HG03060 (cell line): ENCODE measurements at regions not wholly inside any gene's neighbourhood (a gene's known extent, or its start where the extent isn't known, plus 50 kb on each side); places are given as distances from the start of the nearest gene placed in this dataset.
"Not testable (repeated sequence)": the region's sequence is repeated elsewhere in the genome, so short reads cannot be mapped to it uniquely, and the experiment has no call there.

ENCODE experiments used
- ATAC-seq: cut with Tn5 transposase; IDR thresholded peaks from one replicate; pipeline ENCODE4 v1.9.1; 2021; ENCODE audit warnings: low read depth, moderate number of reproducible peaks; ENCODE audit not compliant: unreplicated experiment

- not testable (repeated sequence) for ATAC-seq
Measured at GRCh38 chr17:26936645-26937044, 357.3 kb upstream of the WSB1 start.

DNA sequence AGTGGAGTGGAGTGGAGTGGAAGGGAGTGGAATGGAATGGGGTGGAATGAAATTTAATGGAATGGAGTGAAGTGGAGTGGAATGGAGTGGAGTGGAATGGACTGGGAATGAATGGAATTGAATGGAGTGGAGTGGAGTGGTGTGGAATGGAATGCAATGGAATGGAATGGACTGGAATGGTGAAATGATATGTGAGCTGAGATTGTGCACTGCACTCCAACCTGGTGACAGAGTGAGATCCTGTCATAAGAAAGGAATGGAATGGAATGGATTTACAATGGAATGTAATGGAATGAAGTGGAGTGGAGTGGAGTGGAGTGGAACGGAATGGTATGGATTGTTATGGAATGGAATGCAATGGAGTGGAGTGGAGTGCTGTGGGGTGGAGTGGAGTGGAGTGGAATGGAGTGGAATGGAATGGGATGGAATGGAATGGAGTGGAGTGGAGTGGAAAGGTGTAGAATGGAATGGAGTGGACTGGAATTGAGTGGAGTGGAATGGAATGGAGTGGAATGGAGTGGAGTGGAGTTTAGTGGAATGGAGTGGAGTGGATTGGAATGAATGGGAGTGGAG is 356.1 kb upstream of the WSB1 start:
- not testable (repeated sequence) for ATAC-seq

DNA sequence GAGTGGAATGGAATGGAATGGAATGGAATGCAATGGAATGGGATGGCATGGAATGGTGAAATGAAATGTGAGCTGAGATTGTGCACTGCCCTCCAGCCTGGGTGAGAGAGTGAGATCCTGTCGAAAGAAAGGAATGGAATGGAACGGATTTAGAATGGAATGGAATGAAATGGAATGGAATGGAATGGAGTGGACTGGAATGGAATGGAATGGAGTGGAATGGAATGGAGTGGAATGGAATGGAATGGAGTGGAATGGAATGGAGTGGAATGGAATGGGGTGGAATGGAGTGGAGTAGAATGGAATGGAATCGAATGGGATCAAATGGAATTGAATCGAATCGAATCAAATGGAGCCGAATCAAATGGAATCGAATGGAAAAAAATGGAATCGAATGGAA is 354.2 kb upstream of the WSB1 start:
- not testable (repeated sequence) for ATAC-seq

GRCh38 chr17:26940587-26940986 is 353.3 kb upstream of the WSB1 start:
- not testable (repeated sequence) for ATAC-seq

DNA sequence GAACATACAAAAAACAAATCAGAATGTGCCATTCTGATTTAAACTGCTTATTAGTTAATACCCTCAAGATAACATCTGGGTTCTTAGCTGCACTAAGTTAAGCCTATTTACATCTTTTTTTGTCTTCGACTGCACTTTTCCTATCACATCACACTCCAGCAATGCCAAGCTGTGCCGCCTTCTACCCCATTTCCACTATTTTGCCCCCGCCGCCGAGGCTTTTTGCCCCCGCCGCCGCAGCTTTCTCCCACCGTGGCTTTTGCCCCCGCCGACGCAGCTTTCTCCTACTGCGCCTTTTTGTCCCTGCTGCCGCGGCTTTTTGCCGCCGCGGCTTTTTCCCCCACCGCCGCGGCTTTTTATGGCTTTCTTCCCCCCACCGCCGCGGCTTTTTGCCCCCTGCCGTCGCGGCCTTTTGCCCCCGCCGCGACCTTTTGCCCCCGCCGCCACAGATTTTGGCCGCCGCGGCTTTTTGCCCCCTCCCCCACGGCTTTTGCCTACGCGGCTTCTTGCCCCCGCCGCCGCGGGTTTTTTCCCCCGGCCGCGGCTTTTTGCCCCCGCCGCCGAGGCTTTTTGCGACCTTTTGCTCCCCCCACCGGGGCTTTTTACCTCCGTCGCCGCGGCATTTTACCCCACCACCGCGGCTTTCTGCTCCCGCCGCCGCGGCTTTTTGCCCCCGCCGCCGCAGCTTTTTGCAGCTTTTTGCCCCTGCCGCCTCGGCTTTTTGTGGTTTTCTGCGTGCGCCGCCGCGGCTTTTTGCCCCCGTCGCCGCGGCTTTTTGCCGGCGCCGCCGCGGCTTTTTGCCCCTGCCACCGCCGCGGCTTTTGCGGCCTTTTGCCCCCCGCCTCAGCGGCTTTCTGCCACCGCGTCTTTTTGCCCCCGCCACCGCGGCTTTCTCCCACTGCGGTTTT is 331.4 kb upstream of the WSB1 start:
- no peak for ATAC-seq

DNA sequence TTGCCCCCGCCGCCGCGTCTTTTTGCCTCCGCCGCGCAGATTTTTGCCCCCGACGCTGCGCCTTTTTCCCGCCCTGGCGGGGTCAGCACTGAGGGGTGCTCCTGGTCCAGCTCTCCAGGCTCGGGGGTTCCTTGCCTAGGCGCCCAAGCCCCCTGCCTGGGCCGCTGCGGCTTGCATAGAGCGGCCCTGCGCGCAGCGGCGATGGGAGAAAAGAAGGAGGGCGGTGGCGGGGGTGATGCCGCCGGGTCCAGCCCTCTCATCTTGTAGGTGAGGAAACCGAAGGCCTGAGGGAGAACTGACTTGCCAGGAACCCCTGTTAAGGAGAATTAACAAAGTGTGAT is 330.8 kb upstream of the WSB1 start:
- ATAC-seq = no peak

DNA sequence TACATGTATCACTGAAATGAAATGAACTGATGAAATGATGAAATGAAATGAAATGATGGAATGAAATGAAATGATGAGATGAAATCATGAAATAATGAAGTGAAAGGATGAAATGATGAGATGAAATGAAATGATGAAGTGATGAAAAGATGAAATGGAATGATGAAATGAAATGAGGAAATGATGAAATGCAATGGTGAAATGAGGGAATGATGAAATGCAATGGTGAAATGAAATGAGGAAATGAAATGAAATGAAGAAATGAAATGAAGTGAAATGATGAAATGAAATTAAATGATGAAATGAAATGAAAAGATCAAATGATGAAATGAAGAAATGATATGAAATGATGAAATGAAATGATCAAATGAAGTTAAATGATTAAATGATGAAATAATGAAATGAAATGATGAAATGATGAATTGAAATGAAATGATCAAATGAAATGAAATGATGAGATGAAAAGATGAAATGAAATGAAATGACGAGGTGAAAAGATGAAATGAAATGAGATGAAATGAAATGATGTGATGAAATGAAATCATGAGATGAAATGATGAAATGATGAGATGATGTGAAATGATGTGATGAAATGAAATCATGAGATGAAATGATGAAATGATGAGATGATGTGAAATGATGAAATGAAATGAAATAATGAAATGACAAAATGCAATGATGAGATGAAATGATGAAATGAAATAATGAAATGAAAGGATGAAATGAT is 327.9 kb upstream of the WSB1 start:
- ATAC-seq = not testable (repeated sequence)

- not testable (repeated sequence) for ATAC-seq
Measured at GRCh38 chr17:26966625-26967179, 327.2 kb upstream of the WSB1 start.

GRCh38 chr17:26981845-26982425 is 312.0 kb upstream of the WSB1 start:
- not testable (repeated sequence) for ATAC-seq

- not testable (repeated sequence) for ATAC-seq
Measured at GRCh38 chr17:26982563-26982962, 311.4 kb upstream of the WSB1 start.

DNA sequence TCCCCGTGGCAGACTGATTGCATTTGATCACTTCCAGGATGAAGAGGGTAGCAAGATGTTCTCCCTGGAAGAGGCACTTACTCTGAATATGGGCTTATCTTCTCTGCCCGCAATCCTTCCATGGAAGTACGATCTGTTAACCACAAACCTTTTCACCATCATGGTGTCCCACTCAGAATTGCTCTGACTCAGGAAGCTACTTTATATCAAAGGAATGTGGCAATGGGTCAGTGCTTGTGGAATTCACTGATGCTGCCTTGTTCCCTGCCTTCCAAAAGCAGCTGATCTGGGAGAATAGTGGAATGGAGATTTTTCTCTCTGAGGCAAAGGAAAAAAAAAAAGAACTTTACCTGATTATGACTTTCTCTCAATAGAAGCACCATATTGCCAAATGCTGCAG is 306.1 kb upstream of the WSB1 start:
- not testable (repeated sequence) for ATAC-seq

DNA sequence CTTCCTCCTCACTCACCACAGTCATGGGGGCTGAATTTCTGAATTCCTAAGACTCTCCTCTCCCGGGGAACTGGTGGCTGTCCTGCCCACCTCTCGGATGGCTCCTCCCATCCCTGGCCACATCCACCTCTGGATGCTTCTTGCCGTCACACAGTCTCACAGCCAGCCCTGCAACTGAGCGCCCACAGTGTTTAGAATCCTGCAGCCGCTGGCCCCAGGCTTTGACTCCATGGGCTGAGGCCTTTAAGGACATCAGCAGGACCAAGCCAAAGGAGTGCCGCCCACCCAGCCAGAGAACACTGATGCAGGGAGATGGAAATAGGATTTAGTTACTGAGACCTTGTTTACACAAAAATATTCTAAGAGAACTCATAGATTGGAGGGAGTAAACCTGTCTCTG is 299.3 kb upstream of the WSB1 start:
- not testable (repeated sequence) for ATAC-seq

GRCh38 chr17:26996146-26996916 is 297.6 kb upstream of the WSB1 start:
- not testable (repeated sequence) for ATAC-seq

DNA sequence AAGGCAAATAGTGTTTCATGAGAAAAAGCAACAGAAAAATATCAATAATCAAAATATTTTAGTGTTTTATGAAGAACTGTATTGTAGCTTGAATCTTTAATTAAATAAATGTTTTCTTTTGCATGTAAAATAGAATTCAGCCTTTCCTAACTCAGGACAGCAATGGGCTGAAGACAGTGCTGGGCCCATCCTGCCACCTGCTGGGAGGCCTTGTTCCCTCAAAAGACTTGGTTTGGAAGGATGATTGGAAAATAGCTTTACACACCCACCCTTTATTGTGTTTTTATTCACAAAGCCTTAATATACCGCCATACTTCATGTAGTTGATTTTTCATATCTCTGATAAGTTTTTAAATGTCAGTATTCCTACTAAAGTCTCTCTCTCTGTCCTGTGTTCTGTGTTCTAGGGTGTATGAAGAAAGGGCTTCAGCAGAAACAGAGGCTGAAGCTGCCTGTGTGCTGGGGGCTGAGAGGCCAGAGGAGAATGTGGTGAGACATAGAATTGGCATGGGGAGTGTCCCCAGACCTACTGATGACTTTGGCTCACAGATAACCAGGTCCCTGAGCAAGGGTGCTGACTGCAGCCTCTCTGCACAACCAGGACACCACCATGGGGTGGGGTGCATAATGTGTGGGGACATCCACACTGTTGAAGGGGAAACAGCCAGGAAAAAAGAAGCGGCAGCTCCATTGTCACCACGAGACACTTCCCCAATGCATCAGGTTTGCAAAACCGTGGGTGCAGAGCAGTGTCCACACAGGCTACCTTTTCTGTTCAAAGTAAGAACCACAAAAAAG is 286.0 kb upstream of the WSB1 start:
- not testable (repeated sequence) for ATAC-seq

DNA sequence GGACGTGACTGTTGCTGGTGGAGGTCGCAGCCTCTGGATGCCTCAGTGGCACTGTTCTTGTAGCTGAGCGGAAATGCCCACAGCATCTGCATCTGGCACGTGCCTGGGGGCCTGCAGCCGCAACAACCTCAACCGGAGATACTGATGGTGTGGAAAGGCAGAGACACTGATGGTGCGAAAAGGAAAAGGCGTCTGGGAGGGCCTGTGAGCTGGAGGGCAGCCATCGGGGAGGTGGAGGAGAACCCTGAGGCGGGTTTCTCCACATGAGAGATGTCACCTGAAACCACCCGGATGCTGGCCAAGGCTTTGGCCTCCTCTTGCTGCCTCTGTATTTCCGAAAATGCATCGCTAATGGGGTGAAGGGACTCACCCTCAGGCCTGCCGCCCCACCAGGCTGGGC is 284.8 kb upstream of the WSB1 start:
- no peak for ATAC-seq

DNA sequence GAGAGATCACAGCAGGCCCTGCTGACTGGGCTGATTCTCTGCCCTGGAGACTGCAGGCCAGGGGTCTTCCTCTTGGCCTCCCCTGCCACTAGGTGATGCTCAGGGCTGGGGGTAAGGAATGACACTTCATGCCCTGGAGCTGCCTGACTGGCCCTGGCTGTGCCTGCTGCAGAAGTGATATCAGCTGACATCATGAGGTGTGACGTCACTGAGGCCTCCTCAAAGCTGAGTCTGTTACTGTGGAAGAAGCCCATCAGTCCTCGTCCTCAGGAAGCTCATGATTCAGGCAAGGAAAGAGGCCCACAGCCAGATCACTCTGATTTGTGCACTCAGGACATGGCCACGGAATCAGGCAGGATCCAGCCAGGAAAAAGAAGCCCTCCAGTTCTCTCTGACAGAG is 283.8 kb upstream of the WSB1 start:
- not testable (repeated sequence) for ATAC-seq

DNA sequence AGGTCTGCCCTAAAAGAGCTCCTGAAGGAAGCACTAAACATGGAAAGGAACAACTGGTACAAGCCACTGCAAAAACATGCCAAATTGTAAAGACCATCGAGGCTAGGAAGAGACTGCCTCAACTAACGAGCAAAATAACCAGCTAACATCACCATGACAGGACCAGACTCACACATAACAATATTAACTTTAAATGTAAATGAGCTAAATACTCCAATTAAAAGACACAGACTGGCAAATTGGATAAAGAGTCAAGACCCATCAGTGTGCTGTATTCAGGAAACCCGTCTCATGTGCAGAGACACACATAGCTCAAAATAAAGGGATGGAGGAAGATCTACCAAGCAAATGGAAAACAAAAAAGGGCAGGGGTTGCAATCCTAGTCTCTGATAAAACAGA is 263.4 kb upstream of the WSB1 start:
- ATAC-seq = not testable (repeated sequence)

- ATAC-seq = no peak
Measured at GRCh38 chr17:27038676-27039075, 255.2 kb upstream of the WSB1 start.

DNA sequence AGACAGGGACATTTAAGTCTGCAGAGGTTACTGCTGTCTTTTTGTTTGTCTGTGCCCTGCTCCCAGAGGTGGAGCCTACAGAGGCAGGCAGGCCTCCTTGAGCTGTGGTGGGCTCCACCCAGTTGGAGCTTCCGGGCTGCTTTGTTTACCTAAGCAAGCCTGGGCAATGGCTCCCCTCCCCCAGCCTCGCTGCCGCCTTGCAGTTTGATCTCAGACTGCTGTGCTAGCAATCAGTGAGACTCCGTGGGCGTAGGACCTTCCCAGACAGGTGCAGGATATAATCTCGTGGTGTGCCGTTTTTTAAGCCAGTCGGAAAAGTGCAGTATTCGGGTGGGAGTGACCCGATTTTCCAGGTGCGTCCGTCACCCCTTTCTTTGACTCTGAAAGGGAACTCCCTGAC is 248.9 kb upstream of the WSB1 start:
- not testable (repeated sequence) for ATAC-seq
